ENCODE measurements at regions not wholly inside any gene's neighbourhood (a gene's known extent, or its start where the extent isn't known, plus 50 kb on each side); places are given as distances from the start of the nearest gene placed in this dataset.

DNA sequence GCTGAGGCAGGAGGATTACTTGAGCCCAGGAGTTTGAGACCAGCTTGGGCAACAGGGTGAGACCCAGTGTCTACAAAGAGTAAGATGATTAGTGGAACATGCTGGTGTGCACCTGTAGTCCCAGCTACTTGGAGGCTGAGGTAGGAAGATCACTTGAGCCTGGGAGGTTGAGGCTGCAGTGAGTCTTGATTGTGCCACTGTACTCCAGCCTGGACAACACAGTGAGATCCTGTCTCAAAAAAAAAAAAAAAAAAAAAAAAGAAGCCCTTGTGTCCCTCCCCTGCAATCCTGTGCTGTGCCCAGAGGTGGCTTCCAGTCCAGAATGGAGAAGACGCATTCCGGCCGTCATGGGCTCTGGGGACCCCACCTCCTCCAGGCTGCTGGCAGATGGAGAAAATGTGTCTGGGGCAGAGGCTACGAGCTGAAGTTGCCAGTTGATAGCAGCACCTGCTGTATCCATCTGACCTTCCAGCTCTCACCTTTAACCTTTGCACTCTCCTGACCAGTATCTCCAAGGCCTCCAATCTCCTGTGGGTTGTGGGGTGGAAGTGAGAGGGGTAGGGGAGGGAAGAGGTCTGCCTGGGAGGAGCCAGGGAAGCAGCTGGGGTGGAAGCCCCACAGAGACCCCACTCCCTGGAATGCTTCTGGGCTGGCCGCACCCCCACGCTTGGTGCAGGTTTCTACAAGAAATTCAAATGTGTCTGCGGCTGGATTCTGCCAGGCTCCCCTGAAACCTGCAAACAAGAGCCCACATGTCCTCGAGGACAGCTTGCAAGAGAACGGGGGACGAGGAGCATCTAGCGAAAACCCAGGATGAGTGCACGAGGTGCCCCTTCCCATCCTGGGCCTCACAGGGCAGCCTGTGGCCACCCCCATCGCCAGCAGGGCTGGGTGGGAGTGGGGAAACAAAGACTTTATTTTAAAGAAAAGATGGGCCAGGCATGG lies 148.3 kb upstream of the IER5L start:
- DNase-seq (ENCODE audit: low spot score), result no peak

DNA sequence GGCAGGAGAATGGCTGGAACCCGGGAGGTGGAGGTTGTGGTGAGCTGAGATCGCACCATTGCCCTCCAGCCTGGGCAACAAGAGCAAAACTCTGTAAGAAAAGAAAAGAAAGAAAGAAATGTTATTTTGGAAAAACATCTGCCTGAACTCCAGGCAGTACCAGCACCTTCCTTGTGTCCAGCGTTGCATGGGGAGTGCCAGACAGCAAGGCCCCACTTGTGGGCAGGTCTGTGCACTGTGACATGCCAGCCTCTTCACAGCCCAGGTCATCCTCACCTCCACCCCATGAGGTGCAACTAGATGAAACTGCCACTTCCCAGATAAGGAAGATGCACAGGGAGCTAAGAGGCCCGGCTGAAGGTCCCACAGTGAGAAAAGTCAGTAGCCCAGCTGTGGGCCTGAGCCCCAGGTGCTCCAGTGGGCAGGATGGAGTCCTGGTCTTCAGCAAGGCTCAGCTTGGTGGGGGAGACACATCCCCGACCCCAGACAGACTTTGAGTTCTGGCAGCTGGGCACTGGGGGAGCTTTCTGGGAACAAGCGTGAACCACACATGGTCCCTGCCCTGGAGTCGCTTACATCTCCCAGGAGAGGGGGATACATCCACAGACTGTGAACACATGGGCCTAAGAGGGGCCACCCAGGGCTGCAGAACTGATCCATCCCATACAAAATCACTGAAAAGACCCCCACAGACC lies 146.9 kb upstream of the IER5L start:
- no peak for DNase-seq (ENCODE audit: low spot score)

DNA sequence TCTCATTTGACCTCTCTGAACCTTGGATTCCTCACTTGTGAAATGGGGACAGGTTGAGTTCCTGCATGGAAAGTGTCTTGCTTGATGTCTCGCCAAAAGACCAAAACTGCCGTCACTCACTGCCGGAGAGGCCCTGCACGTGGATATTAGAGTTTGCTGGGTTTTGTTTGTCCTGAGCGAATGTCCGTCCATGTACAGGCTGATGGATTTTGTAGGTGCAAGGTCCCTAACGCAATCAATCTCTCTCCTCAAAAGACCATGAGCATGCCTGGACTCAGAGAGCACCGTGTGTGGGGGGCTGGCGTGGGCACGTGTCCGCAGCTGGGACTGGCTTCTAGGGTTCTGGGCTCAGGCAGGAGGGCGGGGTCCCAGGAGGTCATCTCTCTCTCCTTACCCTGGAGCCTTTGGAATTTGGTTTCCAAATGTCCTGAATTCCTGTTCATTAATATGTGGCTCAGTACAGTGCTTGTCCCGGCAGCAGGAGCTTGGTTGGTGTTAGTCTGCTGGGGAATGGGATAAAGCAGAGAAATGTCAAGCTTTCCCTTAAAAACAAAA lies 146.0 kb upstream of the IER5L start:
- no peak for DNase-seq (ENCODE audit: low spot score)

DNA sequence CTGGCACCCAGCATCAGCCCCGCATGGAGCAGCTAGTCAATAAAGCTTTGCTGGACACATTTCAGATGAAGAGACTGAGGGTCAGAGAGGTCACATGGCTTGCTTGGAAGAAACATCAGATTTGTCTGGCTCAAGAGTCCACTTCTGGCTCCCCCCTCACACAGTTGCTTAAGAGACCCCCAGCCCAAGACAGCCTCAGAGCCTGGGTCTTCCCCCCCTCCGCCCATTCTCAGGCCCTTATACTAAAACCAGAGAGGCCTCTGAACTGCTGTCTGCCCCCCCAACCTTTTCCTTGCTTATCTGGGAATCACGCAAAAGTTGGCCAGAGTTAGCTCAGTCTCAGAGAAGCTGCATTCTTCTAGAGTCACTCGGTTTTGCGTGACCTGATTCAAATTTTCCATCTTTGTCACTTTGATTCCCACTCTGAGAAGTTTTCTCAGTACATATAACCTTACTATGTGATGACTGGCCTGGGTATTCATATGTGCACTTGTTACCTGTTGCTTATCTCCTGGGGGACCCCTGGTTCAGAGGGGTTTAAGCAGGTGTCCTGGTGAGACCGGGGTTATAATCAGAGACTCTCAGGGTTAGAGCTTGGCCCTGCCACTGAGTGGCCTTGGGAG lies 145.4 kb upstream of the IER5L start:
- DNase-seq (ENCODE audit: low spot score), result no peak

DNA sequence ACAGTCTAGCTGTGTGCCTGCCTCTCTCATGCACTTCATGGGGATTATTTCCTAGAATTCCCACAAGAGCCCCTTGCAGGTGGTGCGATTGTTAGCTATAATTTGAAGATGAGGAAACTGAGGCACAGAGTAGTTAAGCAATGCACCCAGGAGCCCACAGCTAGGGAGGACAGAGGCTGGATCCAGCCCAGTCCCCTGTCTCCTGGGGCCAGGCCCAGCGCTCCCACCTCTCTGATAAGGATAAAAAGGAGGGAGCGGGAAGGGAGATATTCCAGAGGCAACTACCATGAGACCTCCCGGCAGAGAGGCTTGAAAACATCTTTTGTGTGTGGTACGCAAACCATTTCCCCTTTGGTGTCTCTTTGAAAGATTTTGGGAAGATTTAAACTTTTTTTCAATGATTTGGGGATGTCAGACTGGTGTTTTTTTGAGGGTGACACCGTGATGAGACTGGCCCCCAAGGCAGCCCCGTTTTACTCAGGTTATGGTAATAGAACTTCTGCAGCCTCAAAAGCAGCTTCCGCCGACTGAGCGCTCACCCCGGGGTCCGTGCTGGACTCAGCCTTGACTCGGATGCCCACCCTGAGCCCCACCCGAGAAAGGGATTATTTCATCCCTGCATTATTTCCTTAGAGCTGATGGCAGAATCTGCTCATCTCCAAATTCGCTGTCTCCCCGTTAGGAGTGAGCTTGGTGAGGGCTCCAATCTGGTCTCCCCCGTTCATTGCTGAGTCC lies 144.7 kb upstream of the IER5L start:
- no peak for DNase-seq (ENCODE audit: low spot score)

DNA sequence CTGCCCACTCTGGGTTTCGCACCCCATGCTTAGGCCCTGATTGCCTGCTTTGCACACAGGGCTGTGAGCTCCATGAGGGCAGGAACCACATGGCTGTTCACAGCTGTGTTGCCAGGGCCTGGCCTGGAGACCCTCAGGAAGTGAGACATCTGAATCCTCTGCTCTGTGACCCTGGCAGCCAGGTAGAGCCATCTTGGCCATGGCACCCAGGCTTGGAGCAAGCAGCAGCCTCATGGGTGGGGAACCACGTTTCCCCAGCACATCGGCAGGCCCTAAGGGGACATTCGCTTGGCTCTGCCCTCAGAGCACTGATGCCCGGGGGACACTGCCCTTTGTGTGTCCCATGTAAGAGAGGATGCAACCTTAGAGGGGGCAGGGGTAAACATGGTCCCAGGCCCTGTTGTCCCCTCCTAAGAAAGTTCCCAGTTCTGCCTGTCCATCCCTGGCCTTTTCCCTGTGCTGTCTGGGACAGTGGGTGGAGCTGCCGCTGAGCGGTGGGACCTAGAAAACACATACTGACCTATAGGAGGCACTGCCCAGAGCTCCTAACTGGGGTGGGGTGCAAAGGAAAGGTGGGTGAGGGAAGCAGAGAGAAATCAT lies 144.1 kb upstream of the IER5L start:
- no peak for DNase-seq (ENCODE audit: low spot score)

DNA sequence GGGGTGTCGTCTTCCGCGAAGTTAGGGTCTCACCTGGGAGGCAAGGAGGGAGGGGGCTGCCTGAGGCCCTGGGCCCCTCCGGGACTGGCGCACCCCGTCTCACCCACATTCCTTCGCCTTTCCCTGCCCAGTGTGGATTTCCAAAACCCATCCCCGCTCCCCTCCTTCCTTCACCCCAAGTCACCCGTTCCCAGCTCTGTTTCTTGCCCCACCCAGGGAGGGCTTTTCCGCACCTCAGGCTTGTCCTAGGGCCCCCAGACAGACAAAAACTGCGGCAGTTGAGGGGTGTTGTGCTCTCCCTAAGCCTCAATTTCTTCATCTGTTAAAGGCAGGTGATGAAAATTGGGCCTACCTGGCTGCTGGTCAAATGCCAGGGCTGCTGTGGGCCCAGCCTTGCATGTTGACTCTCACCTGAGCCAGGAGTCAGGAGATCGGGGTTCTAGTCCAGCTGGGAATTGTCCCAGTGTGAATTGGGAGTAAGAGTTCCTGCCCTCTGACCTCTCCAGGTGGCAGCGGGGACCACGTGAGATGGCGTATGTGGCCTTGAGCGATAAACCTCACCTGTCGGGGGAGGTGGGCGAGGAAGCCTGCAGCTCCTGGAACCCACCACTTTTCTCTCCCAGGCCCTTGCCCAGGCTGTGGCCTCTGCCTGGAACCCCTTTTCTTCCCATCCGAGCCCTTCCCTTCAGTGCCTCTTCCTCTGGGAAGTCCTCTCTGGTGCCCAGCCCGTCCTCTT lies 143.4 kb upstream of the IER5L start:
- DNase-seq (ENCODE audit: low spot score), result no peak

DNA sequence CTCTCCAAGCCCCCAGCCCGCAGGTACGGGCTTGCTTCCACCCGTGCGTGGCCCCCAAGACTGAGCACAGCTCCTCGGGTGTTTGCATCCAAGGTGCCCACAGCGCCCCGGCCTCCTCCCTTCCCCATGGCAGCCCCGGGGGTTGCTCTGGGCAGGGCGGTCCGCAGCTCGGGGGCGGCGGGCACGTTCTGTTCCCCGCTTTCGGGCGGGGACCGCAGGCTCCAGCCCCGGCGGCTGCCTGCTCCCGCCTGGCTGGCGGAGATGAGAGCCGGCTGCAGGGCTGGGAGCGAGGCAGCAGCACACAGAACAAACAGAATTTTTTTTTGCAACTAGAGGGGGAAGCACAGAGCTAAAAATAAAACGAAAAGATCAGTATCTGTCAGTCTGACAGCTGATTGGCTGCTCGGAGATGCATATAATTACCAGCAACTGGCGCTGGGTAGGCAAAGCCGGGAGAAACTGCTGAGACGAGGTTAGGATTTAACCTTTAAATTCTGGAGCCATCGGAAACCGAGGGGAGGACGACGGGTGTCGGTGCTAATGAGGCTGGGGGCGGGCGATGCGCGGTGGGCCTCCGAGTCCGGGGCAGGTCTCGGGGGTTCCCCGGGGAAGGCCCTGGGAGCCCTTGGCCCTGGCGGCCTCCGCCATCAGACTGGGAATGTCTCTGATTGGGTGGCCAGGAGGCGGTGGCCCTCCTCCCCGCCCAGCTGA lies 142.7 kb upstream of the IER5L start:
- peak; percentile 89 for DNase-seq (ENCODE audit: low spot score)

DNA sequence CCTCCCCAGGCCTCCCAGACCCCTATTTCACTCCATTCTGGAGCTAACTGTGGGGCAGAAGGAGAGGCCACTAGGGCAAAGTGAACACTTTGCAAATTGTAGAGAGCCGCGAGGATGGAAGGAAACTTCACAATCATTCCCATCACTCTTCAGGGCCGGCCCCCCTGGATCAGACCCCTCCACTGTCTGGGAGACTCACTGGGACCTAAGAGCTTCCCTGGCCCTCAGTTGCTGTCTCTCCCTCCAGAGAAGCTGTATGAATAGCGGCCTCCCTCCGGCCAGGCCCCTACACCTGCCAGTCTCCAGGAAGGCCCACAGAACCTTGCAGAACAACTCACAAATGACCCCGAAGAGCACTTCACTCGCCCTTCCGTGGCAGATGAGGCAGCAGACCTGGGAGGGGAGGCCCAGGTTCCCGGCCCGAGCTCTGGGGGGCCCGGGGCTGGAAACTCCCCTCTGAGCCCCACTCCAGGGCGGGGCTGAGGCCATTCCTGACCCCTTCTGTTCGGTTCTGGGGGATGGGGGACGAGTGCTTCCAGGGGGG lies 141.9 kb upstream of the IER5L start:
- DNase-seq (ENCODE audit: low spot score), result no peak

DNA sequence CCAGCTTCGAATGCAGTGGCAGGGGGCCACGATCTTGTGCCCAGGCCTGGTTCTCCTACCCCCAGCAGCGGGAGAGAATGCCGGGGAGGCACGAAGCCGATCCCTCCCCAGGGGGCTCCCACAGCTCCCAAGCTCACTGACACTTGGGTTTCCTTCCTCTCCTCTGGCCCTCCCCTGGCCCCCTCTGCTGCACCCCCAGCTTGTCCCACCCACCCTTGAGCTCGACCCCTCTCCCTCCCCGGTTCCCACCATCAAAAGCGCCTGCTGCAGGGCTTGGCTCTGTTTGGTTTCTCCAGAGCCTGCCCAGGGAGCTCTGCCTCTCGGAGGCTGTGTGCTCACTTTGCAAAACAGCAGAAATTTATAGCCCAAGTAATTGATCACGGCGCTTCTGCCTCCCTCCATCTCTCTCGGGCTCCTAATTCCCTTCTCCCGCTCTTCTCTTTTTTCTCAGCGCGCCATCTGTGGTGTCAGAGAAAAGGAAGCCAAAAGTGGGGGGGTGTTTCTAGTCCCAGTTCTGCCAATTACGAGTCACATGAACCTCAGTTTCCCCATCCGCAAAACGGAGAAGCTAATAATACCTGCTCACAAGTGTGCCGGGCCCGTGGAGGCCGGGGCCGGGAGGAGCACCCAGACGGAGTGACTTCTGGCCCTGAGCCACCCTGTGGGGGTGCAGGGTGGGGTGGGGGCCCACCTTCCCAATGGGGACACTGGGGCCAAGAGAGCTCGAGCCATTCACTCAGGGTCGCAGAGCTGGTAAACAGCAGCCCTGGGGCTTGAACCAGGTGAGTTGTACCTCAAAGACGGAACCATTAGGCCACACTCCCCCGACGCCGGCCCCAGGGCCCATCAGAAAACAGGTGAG lies 141.2 kb upstream of the IER5L start:
- peak; percentile 44 for DNase-seq (ENCODE audit: low spot score)

DNA sequence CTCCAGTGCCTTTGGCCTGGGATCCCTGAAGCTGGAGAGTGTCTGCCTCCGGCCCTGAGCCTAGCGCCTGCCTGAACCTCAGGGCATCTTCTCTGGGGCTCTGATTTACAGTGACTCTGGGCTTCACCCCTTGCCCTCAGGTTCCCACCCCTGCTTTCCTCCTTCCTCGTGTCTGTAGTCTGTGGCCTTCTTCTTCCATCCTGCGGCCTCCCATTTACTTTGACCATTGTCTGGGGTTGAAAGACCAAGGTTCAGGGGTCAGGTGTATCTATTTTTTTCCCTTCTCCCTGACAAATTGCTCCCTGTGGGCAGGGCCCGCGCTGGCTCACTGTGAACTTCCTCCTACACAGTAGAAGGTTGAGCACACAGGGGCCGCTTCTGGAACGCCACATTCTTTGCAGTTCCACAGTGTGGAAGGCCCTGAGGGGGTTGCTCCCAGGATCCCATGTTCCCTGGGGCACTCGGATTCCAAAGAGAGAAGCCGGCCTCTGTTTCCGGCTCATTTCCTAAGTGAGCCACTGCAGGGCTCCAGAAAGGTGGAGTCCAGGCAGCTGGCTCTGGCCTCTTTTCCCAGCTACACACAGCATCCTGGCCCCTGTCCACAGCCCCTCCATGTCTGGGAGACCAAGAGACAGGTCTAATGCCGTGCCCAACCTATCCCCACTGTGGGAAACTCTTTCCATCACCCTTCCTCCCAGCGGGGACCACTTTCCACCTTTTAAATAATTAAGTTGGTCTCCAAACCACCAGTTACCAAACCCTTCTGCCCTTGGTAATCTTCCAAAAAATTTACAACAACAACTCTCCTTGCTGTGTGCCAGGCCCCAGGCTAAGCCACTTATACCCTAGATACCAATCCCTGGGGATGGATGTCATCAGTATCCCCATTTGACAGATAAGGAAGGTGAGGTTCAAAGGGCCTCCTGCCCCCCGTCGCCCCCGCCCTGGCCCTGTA lies 140.3 kb upstream of the IER5L start:
- DNase-seq (ENCODE audit: low spot score), result no peak

DNA sequence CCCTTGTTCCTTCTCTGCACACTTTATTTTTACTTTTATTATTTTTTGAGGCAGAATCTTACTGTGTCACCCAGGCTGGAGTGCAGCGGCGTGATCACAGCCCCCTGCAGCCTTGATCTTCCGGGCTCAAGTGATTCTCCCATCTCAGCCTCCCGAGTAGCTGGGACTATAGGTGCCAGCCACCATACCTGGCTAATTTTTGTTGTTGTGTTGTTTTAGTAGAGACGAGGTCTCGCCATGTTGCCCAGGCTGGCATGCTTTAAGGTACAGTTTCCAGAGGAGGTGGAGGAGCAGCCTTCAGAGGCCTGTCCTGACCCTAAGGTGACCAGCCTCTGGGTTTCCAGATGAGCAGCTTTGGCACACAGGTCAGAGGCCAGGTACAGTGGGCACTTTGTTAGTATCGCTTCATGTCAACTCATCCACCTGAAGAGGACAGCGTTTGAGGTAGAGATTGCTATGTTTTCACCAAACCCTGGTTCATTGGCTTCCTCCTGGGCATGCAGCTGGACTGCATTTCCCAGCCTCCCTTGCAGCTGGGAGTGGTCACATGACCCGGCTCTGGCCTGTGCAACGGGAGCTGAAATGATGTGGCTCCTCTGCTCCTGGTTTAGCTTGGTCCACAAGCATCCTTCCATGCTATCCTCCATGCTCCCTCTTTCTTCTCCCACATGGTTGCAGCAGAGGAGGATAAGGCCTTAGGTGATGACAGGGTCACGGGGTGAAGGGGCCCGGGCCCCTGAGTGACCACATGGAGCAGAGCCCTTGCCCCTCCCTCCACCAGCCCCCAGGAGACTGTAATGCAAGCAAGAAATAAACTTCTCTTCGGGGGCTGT lies 139.3 kb upstream of the IER5L start:
- DNase-seq (ENCODE audit: low spot score), result no peak

DNA sequence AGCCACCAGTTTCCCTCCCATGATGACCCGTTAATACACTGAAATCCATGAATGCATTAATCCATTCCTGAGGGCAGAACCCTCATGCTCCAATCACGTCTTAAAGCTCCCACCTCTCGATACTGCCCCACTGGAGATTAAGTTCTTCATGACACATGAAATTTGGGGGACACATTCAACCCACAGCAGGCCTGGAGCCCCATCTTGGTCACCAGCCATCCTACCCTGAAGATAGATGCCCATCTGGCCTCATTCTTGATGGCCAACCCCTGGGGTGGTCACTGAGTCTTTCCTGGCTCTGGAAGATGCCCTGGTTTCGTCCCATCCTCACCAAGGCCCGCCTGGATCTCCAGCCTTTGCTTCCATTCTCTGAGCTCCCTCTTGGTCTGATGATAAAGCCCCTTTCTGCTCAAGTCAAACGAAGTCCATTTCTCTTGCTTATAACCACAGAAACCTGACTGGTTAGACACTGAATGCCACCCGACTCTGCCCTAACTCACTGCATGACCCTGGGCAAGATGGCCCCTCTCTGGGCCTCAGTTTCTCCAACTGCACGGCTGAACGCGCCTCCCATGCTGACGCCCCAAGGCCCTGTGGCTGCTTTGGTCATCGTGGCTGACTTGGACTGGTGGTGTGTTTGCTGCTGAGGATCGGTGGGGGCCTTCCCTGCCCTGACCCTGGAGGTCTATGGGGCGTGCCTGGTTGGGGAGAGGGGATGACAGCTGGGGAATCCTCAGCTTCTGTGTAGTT lies 138.4 kb upstream of the IER5L start:
- DNase-seq (ENCODE audit: low spot score), result no peak

DNA sequence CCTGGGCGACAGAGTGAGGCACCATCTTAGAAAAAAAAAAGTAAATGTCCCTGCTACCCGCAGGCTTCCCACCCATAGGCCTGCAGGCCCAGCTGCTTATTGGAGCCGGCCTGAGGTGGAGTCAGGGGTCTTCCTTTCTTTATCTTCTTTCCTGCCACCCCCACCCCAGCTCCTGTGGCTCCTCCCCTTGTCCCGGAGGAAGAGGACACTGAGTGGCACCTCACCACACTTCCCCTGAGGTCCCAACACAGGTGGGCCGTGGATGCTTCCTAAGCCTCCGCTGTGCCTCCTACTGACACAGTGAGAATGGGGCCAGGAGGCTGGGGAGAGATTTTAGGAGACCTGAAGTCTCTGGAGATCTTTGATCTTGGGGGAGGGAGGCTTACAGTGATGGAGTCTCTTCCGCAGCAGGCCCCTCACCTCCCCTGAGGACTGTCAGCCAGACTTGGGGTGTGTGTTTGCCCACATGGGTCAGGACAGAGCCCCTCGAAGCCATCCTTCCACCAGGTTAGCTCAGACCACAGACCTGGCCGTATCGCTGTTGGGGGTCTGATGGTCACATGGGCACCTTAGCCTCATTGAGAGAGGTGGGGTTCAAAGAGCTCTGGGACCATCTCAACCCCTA lies 135.4 kb upstream of the IER5L start:
- DNase-seq (ENCODE audit: low spot score), result no peak

All from Ammon's horn (tissue), 1 donor.